ENCODE measurements at regions not wholly inside any gene's neighbourhood (a gene's known extent, or its start where the extent isn't known, plus 50 kb on each side); places are given as distances from the start of the nearest gene placed in this dataset.
"Not testable (repeated sequence)": the region's sequence is repeated elsewhere in the genome, so short reads cannot be mapped to it uniquely, and the experiment has no call there.

- no peaks in the 10 kb centered on the region for H3K27me3 ChIP-seq (ENCODE audit: insufficient read depth, low read depth)
- no peaks in the 10 kb centered on the region for H3K9me2 ChIP-seq (ENCODE audit: insufficient read depth)
- no peaks in the 10 kb centered on the region for H3K4me1 ChIP-seq (replicated peaks; ENCODE audit: insufficient read depth)
- ChIA-PET CTCF (no interaction called here), POLR2A (ENCODE audit: unreplicated experiment) (no interaction called here)
- H3K4me3 ChIP-seq = no peak overlapping the region
- H3K79me2 ChIP-seq (ENCODE audit: low read depth) = no peaks in the 10 kb centered on the region
- intact Hi-C loops (cut with micrococcal nuclease; ENCODE audit: unreplicated experiment) = no loop called here
- BruUV-seq (replicated peaks) = no TSS peak
- TF ChIP-seq EZH2 (IDR thresholded peaks at IDR 0.05; ENCODE audit: low read depth) = no peak
- TF ChIP-seq, protein P1, sequence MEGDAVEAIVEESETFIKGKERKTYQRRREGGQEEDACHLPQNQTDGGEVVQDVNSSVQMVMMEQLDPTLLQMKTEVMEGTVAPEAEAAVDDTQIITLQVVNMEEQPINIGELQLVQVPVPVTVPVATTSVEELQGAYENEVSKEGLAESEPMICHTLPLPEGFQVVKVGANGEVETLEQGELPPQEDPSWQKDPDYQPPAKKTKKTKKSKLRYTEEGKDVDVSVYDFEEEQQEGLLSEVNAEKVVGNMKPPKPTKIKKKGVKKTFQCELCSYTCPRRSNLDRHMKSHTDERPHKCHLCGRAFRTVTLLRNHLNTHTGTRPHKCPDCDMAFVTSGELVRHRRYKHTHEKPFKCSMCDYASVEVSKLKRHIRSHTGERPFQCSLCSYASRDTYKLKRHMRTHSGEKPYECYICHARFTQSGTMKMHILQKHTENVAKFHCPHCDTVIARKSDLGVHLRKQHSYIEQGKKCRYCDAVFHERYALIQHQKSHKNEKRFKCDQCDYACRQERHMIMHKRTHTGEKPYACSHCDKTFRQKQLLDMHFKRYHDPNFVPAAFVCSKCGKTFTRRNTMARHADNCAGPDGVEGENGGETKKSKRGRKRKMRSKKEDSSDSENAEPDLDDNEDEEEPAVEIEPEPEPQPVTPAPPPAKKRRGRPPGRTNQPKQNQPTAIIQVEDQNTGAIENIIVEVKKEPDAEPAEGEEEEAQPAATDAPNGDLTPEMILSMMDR (conservative IDR thresholded peaks at IDR 0.05) = no peak
- no peak overlapping the region for H2AFZ ChIP-seq
- H3K4me2 ChIP-seq = no peak overlapping the region
- no peak overlapping the region for H3K27ac ChIP-seq
- H3F3A ChIP-seq (ENCODE audit: insufficient read depth, low read depth) = no peaks in the 10 kb centered on the region
- DNase-seq = no peak
- no peaks in the 10 kb centered on the region for H4K20me1 ChIP-seq (ENCODE audit: insufficient read depth)
- no peaks in the 10 kb centered on the region for H3K9me3 ChIP-seq (ENCODE audit: insufficient read depth, low read depth)
- no peaks in the 10 kb centered on the region for H3K36me3 ChIP-seq (ENCODE audit: low read depth)
These were observed 191.5 kb upstream of the FTMT start for GRCh38 chr5:121660142-121660541.

DNA sequence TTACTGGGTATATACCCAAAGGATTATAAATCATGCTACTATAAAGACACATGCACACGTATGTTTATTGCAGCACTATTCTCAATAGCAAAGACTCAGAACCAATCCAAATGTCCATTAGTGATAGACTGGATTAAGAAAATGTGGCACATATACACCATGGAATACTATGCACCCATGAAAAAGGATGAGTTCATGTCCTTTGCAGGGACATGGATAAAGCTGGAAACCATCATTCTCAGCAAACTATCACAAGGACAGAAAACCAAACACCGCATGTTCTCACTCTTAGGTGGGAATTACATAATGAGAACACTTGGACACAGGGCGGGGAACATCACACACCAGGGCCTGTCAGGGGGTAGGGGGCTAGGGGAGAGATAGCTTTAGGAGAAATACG lies 186.1 kb upstream of the FTMT start:
- H3K4me3 ChIP-seq; intact Hi-C loops (cut with micrococcal nuclease; ENCODE audit: unreplicated experiment); DNase-seq: not testable (repeated sequence)

DNA sequence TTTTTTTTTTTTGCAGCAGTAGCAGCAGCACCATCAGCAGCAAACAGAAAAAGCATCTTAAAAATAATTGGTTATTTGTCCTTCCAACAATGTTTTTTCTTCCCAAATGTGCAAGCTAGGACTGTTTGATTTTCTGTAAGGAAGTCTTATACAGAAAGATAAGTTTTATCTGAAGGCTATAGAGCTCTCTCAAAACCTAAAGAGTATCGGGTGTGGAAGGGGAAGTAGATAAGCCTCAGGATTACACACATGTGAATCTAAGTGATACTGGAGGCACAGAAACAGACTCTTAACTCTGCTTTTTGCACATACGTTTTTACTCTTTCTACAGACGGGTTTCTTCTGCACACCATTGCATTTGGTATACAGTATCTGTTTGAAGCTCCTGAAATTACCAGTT lies 184.4 kb upstream of the FTMT start:
- intact Hi-C loops (cut with micrococcal nuclease; ENCODE audit: unreplicated experiment) = no loop called here
- no peak overlapping the region for H2AFZ ChIP-seq
- H3K27me3 ChIP-seq (ENCODE audit: insufficient read depth, low read depth) = no peaks in the 10 kb centered on the region
- H4K20me1 ChIP-seq (ENCODE audit: insufficient read depth) = no peaks in the 10 kb centered on the region
- POLR2A ChIA-PET (ENCODE audit: unreplicated experiment) = no interaction called here
- no peak overlapping the region for H3K4me3 ChIP-seq
- TF ChIP-seq EZH2 (IDR thresholded peaks at IDR 0.05; ENCODE audit: low read depth) = no peak
- TF ChIP-seq, protein P1 (conservative IDR thresholded peaks at IDR 0.05) = no peak
- no peak overlapping the region for H3K27ac ChIP-seq
- H3K79me2 ChIP-seq (ENCODE audit: low read depth) = no peaks in the 10 kb centered on the region
- no peaks in the 10 kb centered on the region for H3K9me2 ChIP-seq (ENCODE audit: insufficient read depth)
- H3K4me2 ChIP-seq = no peak overlapping the region
- no TSS peak for BruUV-seq (replicated peaks)
- DNase-seq = no peak
- H3F3A ChIP-seq (ENCODE audit: insufficient read depth, low read depth) = no peaks in the 10 kb centered on the region
- no peaks in the 10 kb centered on the region for H3K4me1 ChIP-seq (replicated peaks; ENCODE audit: insufficient read depth)
- no peaks in the 10 kb centered on the region; the same call in 1 of the 2 replicates for H3K9me3 ChIP-seq (ENCODE audit: insufficient read depth, low read depth)
- H3K36me3 ChIP-seq (ENCODE audit: low read depth) = no peaks in the 10 kb centered on the region
- CTCF ChIA-PET = no interaction called here

More for the DNA sequence above, 186.1 kb upstream of the FTMT start:
- H2AFZ ChIP-seq; CTCF ChIA-PET; H3K9me3 ChIP-seq (ENCODE audit: insufficient read depth, low read depth); H4K20me1 ChIP-seq (ENCODE audit: insufficient read depth); H3K79me2 ChIP-seq (ENCODE audit: low read depth); H3K9me2 ChIP-seq (ENCODE audit: insufficient read depth); BruUV-seq (replicated peaks); H3K4me2 ChIP-seq; H3K27me3 ChIP-seq (ENCODE audit: insufficient read depth, low read depth); H3F3A ChIP-seq (ENCODE audit: insufficient read depth, low read depth); POLR2A ChIA-PET (ENCODE audit: unreplicated experiment); H3K4me1 ChIP-seq (replicated peaks; ENCODE audit: insufficient read depth); H3K27ac ChIP-seq; H3K36me3 ChIP-seq (ENCODE audit: low read depth): not testable (repeated sequence)

- Histone ChIP-seq H3K4me1 (replicated peaks; ENCODE audit: insufficient read depth) (no peaks in the 10 kb centered on the region), H3K9me3 (ENCODE audit: insufficient read depth, low read depth) (no peaks in the 10 kb centered on the region; the same call in 1 of the 2 replicates), H3K79me2 (ENCODE audit: low read depth) (no peaks in the 10 kb centered on the region), H3K4me3 (no peak overlapping the region), H3K27me3 (ENCODE audit: insufficient read depth, low read depth) (no peaks in the 10 kb centered on the region), H3K4me2 (no peak overlapping the region), H4K20me1 (ENCODE audit: insufficient read depth) (no peaks in the 10 kb centered on the region), H3K27ac (no peak overlapping the region), H3K9me2 (ENCODE audit: insufficient read depth) (no peaks in the 10 kb centered on the region), H3K36me3 (ENCODE audit: low read depth) (no peaks in the 10 kb centered on the region), H2AFZ (no peak overlapping the region), H3F3A (ENCODE audit: insufficient read depth, low read depth) (no peaks in the 10 kb centered on the region)
- CTCF ChIA-PET = no interaction called here
- DNase-seq = no peak
- intact Hi-C loops (cut with micrococcal nuclease; ENCODE audit: unreplicated experiment) = no loop called here
- POLR2A ChIA-PET (ENCODE audit: unreplicated experiment) = no interaction called here
- TF ChIP-seq, protein P1 (conservative IDR thresholded peaks at IDR 0.05) = no peak
- no peak for TF ChIP-seq EZH2 (IDR thresholded peaks at IDR 0.05; ENCODE audit: low read depth)
- no TSS peak for BruUV-seq (replicated peaks)
These were observed 183.0 kb upstream of the FTMT start for GRCh38 chr5:121668635-121669034.
